PC-3 (cell line): ENCODE measurements at regions not wholly inside any gene's neighbourhood (a gene's known extent, or its start where the extent isn't known, plus 50 kb on each side); places are given as distances from the start of the nearest gene placed in this dataset.

Experiments
- CTCF ChIP-seq: fragments of 300-600 bp; sonication (generic); conservative IDR thresholded peaks from 2 replicates; pipeline ENCODE4 v1.5.1; 2017; ENCODE audit warnings: antibody characterized with exemption, low read depth, mild to moderate bottlenecking, low read length
- EZH2 ChIP-seq: fragments of 300-600 bp; sonication (generic); IDR thresholded peaks from one replicate; pipeline ENCODE4 v1.6.1; 2017; ENCODE audit warnings: antibody characterized with exemption, mild to moderate bottlenecking, low read length; ENCODE audit not compliant: unreplicated experiment

GRCh38 chr18:2168022-2168421, 403.3 kb downstream of the METTL4 start:
- no peak for TF ChIP-seq CTCF
- no peak for TF ChIP-seq EZH2
